GM12864 (cell line): ENCODE measurements at regions not wholly inside any gene's neighbourhood (a gene's known extent, or its start where the extent isn't known, plus 50 kb on each side); places are given as distances from the start of the nearest gene placed in this dataset.
A peak's percentile ranks its signal among the peaks of the same experiment; 100 is the strongest.

Source experiments
- DNase-seq: peaks from one replicate; pipeline ENCODE4 v3.0.0-alpha.2; 2011; ENCODE audit warnings: low read depth
- H3K4me3 ChIP-seq: 2 replicates; pipeline ENCODE4 v1.5.1; 2011; ENCODE audit warnings: mild to moderate bottlenecking, low read depth, low read length, control low read depth
- CTCF ChIP-seq: IDR thresholded peaks from 2 replicates; pipeline ENCODE4 v1.5.1; 2011; ENCODE audit warnings: low read depth, mild to moderate bottlenecking, moderate library complexity, low read length, control low read depth, inconsistent platforms; ENCODE audit errors: missing control alignments

GRCh38 chr2:67854798-67855197 lies 208.0 kb downstream of the C1D start:
- DNase-seq, result no peak
- TF ChIP-seq CTCF, result peak; percentile 24
- H3K4me3 ChIP-seq, result no peak overlapping the region

GRCh38 chr2:67856866-67857265 lies 205.9 kb downstream of the C1D start:
- no peak for DNase-seq
- no peak for TF ChIP-seq CTCF

GRCh38 chr2:67857836-67858235 lies 205.0 kb downstream of the C1D start:
- DNase-seq, result no peak
- no peak for TF ChIP-seq CTCF
- H3K4me3 ChIP-seq, result no peak overlapping the region

More at GRCh38 chr2:67856866-67857265, 205.9 kb downstream of the C1D start:
- no peak overlapping the region for H3K4me3 ChIP-seq

GRCh38 chr2:67858886-67859285 lies 203.9 kb downstream of the C1D start:
- DNase-seq, result no peak
- H3K4me3 ChIP-seq, result no peak overlapping the region
- no peak for TF ChIP-seq CTCF

- no peak for TF ChIP-seq CTCF
- no peak overlapping the region for H3K4me3 ChIP-seq
- DNase-seq, result no peak
Observed at GRCh38 chr2:67865917-67866316, 196.9 kb downstream of the C1D start.

GRCh38 chr2:67867735-67868134 lies 195.1 kb downstream of the C1D start:
- TF ChIP-seq CTCF, result no peak
- DNase-seq, result no peak
- no peak overlapping the region for H3K4me3 ChIP-seq

- DNase-seq, result no peak
- no peak overlapping the region for H3K4me3 ChIP-seq
- TF ChIP-seq CTCF, result no peak
Observed at GRCh38 chr2:67871686-67872412, 191.0 kb downstream of the C1D start.
